GM18498 (cell line): ENCODE measurements at regions not wholly inside any gene's neighbourhood (a gene's known extent, or its start where the extent isn't known, plus 50 kb on each side); places are given as distances from the start of the nearest gene placed in this dataset.

ENCODE experiments used
- ATAC-seq: cut with Tn5 transposase; IDR thresholded peaks from one replicate; pipeline ENCODE4 v1.9.1; 2021; ENCODE audit warnings: mild to moderate bottlenecking, moderate library complexity; ENCODE audit not compliant: unreplicated experiment

GRCh38 chr18:1993866-1994265, 577.4 kb downstream of the METTL4 start:
- ATAC-seq: no peak

- ATAC-seq: no peak
Measured at GRCh38 chr18:1994471-1994870, 576.8 kb downstream of the METTL4 start.

GRCh38 chr18:1995041-1995612, 576.2 kb downstream of the METTL4 start:
- no peak for ATAC-seq

- ATAC-seq: no peak
Measured at GRCh38 chr18:1998121-1998520, 573.2 kb downstream of the METTL4 start.

GRCh38 chr18:1999387-1999786, 571.9 kb downstream of the METTL4 start:
- ATAC-seq: no peak

GRCh38 chr18:2002151-2002550, 569.2 kb downstream of the METTL4 start:
- ATAC-seq: no peak

- ATAC-seq: no peak
Measured at GRCh38 chr18:2002604-2003003, 568.7 kb downstream of the METTL4 start.

- no peak for ATAC-seq
Measured at GRCh38 chr18:2009942-2010697, 561.2 kb downstream of the METTL4 start.

GRCh38 chr18:2027016-2027415, 544.3 kb downstream of the METTL4 start:
- no peak for ATAC-seq

- ATAC-seq: no peak
Measured at GRCh38 chr18:2027756-2028155, 543.5 kb downstream of the METTL4 start.

- no peak for ATAC-seq
Measured at GRCh38 chr18:2028986-2029385, 542.3 kb downstream of the METTL4 start.

GRCh38 chr18:2030647-2031046, 540.7 kb downstream of the METTL4 start:
- ATAC-seq: no peak

- ATAC-seq: no peak
Measured at GRCh38 chr18:2032036-2032435, 539.3 kb downstream of the METTL4 start.

- ATAC-seq: no peak
Measured at GRCh38 chr18:2035056-2035455, 536.2 kb downstream of the METTL4 start.

- ATAC-seq: no peak
Measured at GRCh38 chr18:2036086-2036485, 535.2 kb downstream of the METTL4 start.

GRCh38 chr18:2040279-2040678, 531.0 kb downstream of the METTL4 start:
- ATAC-seq: no peak

- ATAC-seq: peak; percentile 46
Measured at GRCh38 chr18:2049986-2050385, 521.3 kb downstream of the METTL4 start.

GRCh38 chr18:2050702-2051201, 520.6 kb downstream of the METTL4 start:
- no peak for ATAC-seq

- ATAC-seq: no peak
Measured at GRCh38 chr18:2053490-2054089, 517.7 kb downstream of the METTL4 start.

GRCh38 chr18:2059336-2059735, 512.0 kb downstream of the METTL4 start:
- no peak for ATAC-seq

- ATAC-seq: no peak
Measured at GRCh38 chr18:2060086-2060485, 511.2 kb downstream of the METTL4 start.

- ATAC-seq: no peak
Measured at GRCh38 chr18:2070631-2071030, 500.7 kb downstream of the METTL4 start.
